A673 (cell line): ENCODE measurements at regions not wholly inside any gene's neighbourhood (a gene's known extent, or its start where the extent isn't known, plus 50 kb on each side); places are given as distances from the start of the nearest gene placed in this dataset.

ENCODE experiments used
- EZH2 ChIP-seq: fragments of 200-600 bp; sonication (generic); IDR thresholded peaks from 2 replicates; pipeline ENCODE4 v1.6.1; 2017; ENCODE audit warnings: borderline replicate concordance, low read depth, mild to moderate bottlenecking, mixed read lengths, antibody characterized with exemption, low read length; ENCODE audit not compliant: poor library complexity, severe bottlenecking
- TF ChIP-seq, protein P1 (sequence below): fragments of 300-800, 200-600 bp; sonication (generic); conservative IDR thresholded peaks from 2 replicates; pipeline ENCODE4 v1.5.1; 2017; ENCODE audit warnings: low read depth, mild to moderate bottlenecking, antibody characterized with exemption, low read length, moderate library complexity, mixed read lengths

GRCh38 chr6:21294144-21294543 lies 299.4 kb upstream of the SOX4 start:
- TF ChIP-seq, protein P1, sequence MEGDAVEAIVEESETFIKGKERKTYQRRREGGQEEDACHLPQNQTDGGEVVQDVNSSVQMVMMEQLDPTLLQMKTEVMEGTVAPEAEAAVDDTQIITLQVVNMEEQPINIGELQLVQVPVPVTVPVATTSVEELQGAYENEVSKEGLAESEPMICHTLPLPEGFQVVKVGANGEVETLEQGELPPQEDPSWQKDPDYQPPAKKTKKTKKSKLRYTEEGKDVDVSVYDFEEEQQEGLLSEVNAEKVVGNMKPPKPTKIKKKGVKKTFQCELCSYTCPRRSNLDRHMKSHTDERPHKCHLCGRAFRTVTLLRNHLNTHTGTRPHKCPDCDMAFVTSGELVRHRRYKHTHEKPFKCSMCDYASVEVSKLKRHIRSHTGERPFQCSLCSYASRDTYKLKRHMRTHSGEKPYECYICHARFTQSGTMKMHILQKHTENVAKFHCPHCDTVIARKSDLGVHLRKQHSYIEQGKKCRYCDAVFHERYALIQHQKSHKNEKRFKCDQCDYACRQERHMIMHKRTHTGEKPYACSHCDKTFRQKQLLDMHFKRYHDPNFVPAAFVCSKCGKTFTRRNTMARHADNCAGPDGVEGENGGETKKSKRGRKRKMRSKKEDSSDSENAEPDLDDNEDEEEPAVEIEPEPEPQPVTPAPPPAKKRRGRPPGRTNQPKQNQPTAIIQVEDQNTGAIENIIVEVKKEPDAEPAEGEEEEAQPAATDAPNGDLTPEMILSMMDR, result no peak
- TF ChIP-seq EZH2, result no peak
